ENCODE measurements at regions not wholly inside any gene's neighbourhood (a gene's known extent, or its start where the extent isn't known, plus 50 kb on each side); places are given as distances from the start of the nearest gene placed in this dataset.

GRCh38 chr5:42360056-42360455 lies 63.2 kb upstream of the GHR start:
- TF ChIP-seq CTCF (IDR thresholded peaks at IDR 0.05), result no peak
- TF ChIP-seq POLR2A (IDR thresholded peaks at IDR 0.05), result no peak

All from vagina (tissue), 2 donors.